Mesendoderm (in vitro differentiated cells): ENCODE measurements at regions not wholly inside any gene's neighbourhood (a gene's known extent, or its start where the extent isn't known, plus 50 kb on each side); places are given as distances from the start of the nearest gene placed in this dataset.

ENCODE experiments used
- DNase-seq: peaks from one replicate; pipeline ENCODE4 v3.0.0; 2013
- H2AK5ac ChIP-seq: 2 replicates; pipeline ENCODE4 v1.6.1; 2013; ENCODE audit warnings: low read length, inconsistent platforms
- H2BK120ac ChIP-seq: 2 replicates; pipeline ENCODE4 v1.6.1; 2013; ENCODE audit warnings: low read depth, mild to moderate bottlenecking, low read length, moderate library complexity, mixed read lengths
- H2BK15ac ChIP-seq: replicated peaks from 2 replicates; pipeline ENCODE4 v1.6.1; 2013; ENCODE audit warnings: low read depth, mild to moderate bottlenecking, moderate library complexity
- H2BK5ac ChIP-seq: 2 replicates; pipeline ENCODE4 v1.6.1; 2013; ENCODE audit warnings: low read length, inconsistent platforms
- H3K18ac ChIP-seq: 2 replicates; pipeline ENCODE4 v1.6.1; 2013; ENCODE audit warnings: mild to moderate bottlenecking, low read length, mixed read lengths
- H3K23ac ChIP-seq: one replicate; pipeline ENCODE4 v1.6.1; 2013; ENCODE audit warnings: low read length
- H3K27ac ChIP-seq: 2 replicates; pipeline ENCODE4 v1.5.1; 2013; ENCODE audit warnings: low read depth, mild to moderate bottlenecking, inconsistent platforms, low read length, moderate library complexity
- H3K27me3 ChIP-seq: 2 replicates; pipeline ENCODE4 v1.6.1; 2013; ENCODE audit warnings: low read length, control low read depth, mild to moderate bottlenecking, inconsistent platforms; ENCODE audit not compliant: insufficient read depth, poor library complexity
- H3K36me3 ChIP-seq: 2 replicates; pipeline ENCODE4 v1.6.1; 2013; ENCODE audit warnings: low read length, inconsistent platforms; ENCODE audit not compliant: control insufficient read depth, insufficient read depth
- H3K4ac ChIP-seq: one replicate; pipeline ENCODE4 v1.6.1; 2013; ENCODE audit warnings: low read depth, mild to moderate bottlenecking, low read length, moderate library complexity
- H3K4me1 ChIP-seq: 2 replicates; pipeline ENCODE4 v1.6.1; 2013; ENCODE audit warnings: low read depth, low read length, inconsistent platforms; ENCODE audit not compliant: control insufficient read depth
- H3K4me2 ChIP-seq: 2 replicates; pipeline ENCODE4 v1.6.1; 2013; ENCODE audit warnings: low read length
- H3K4me3 ChIP-seq: 2 replicates; pipeline ENCODE4 v1.5.1; 2013; ENCODE audit warnings: mild to moderate bottlenecking, low read length
- H3K56ac ChIP-seq: one replicate; pipeline ENCODE4 v1.6.1; 2013; ENCODE audit warnings: low read length
- H3K79me1 ChIP-seq: 2 replicates; pipeline ENCODE4 v1.6.1; 2013; ENCODE audit warnings: low read length, inconsistent platforms
- H3K79me2 ChIP-seq: 2 replicates; pipeline ENCODE4 v1.6.1; 2013; ENCODE audit warnings: mild to moderate bottlenecking, low read length; ENCODE audit not compliant: control insufficient read depth, insufficient read depth
- H3K9ac ChIP-seq: 2 replicates; pipeline ENCODE4 v1.6.1; 2013; ENCODE audit warnings: low read length, inconsistent platforms
- H4K5ac ChIP-seq: one replicate; pipeline ENCODE4 v1.6.1; 2013; ENCODE audit warnings: low read length
- H4K8ac ChIP-seq: one replicate; pipeline ENCODE4 v1.6.1; 2013; ENCODE audit warnings: low read depth, mild to moderate bottlenecking, control low read depth, low read length, moderate library complexity
- WGBS: extraction: QIAGEN DNeasy Blood & Tissue Kit; methylation state at CpG from one replicate; pipeline ENCODE4 v1.1.7; 2013; ENCODE audit warnings: low lambda C conversion rate, missing lambda C conversion rate; ENCODE audit not compliant: insufficient coverage; ENCODE audit errors: extremely low coverage; 5-methylcytosine and 5-hydroxymethylcytosine counted together

DNA sequence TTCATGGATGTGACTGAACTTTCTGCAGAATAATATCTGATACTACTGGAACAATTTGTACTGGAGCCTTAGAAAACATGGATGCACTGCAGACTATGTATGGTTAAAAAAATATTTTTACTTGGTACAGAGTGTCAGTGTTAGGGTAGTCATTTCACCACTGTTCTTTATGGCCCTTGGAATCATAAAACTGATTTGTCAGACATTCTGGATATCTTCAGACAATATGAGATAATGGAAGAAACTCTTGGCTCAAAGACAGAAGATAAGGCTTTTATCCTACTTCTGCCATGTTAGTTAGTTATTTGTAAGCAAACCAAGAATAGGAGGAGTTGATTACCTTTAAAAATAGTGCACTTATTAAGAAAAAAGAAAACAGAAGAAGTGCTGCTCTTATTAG lies 209.4 kb downstream of the LRIG3 start:
- Histone ChIP-seq H2BK5ac (no peak overlapping the region), H3K36me3 (no peaks in the 10 kb centered on the region), H3K79me1 (no peaks in the 10 kb centered on the region), H3K4me1 (no peaks in the 10 kb centered on the region), H2BK120ac (no peak overlapping the region), H3K56ac (no peak overlapping the region), H4K8ac (no peak overlapping the region), H2AK5ac (no peak overlapping the region), H3K9ac (no peak overlapping the region), H3K18ac (no peak overlapping the region), H3K27ac (no peak overlapping the region), H3K79me2 (no peaks in the 10 kb centered on the region), H3K4ac (no peak overlapping the region), H3K23ac (no peak overlapping the region), H3K27me3 (no peaks in the 10 kb centered on the region), H2BK15ac (no peak overlapping the region), H4K5ac (no peak overlapping the region), H3K4me2 (no peak overlapping the region), H3K4me3 (no peak overlapping the region)
- no peak for DNase-seq

DNA sequence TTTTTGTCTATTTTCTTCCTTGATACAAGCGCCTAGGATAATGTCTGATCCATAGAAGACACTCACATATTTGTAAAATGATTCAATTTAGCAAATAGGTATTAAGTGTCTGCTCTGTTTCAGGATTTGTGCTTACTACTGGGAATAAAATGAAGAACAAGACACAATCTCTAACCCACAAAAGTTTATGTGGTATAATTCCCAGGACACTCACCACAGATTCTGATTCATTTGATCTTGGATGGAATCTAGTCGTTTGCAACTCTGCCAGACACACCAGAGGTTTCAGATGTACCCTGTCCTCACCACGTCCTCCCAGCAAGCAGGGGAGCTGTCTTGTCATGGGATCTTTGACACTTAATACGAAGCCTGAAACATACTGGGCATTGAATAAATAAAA lies 208.3 kb downstream of the LRIG3 start:
- Histone ChIP-seq H4K8ac (no peak overlapping the region), H3K4me3 (no peak overlapping the region), H3K27me3 (no peaks in the 10 kb centered on the region), H3K56ac (no peak overlapping the region), H2AK5ac (no peak overlapping the region), H3K36me3 (no peaks in the 10 kb centered on the region), H3K23ac (no peak overlapping the region), H3K27ac (no peak overlapping the region), H2BK15ac (no peak overlapping the region), H3K4me2 (no peak overlapping the region), H3K9ac (no peak overlapping the region), H3K79me2 (no peaks in the 10 kb centered on the region), H2BK5ac (no peak overlapping the region), H3K18ac (no peak overlapping the region), H4K5ac (no peak overlapping the region), H3K4ac (no peak overlapping the region), H3K79me1 (no peaks in the 10 kb centered on the region), H3K4me1 (no peaks in the 10 kb centered on the region), H2BK120ac (no peak overlapping the region)
- no CpG with 5 or more reads among the region's 4 CpGs for WGBS
- DNase-seq, result no peak

DNA sequence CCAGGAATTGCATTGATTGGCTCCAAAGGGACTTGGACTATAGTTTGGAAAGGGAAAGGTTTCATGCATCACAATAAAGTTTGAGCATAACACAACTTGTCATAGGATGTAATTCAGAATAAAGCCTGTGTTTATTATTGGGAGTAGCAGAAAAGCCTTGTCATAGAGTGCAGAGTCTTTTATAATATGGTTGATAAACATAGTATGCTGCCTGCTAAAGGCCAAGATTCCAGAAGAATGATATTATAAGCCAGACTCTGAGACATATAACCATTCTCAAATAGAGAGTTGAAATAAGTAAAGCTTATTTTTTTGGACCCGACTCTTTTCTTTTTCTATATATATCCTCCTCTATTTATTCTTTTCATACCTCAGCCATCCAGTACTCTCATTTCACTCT lies 207.3 kb downstream of the LRIG3 start:
- no peak for DNase-seq
- H3K9ac ChIP-seq, result no peak overlapping the region
- WGBS, result no CpG with 5 or more reads among the region's 1 CpG
- no peak overlapping the region for H3K56ac ChIP-seq
- H3K18ac ChIP-seq, result no peak overlapping the region
- H3K4me3 ChIP-seq, result no peak overlapping the region
- H3K79me2 ChIP-seq, result no peaks in the 10 kb centered on the region
- no peak overlapping the region for H3K27ac ChIP-seq
- H4K5ac ChIP-seq, result no peak overlapping the region
- no peak overlapping the region for H3K4me2 ChIP-seq
- no peak overlapping the region for H2BK5ac ChIP-seq
- no peaks in the 10 kb centered on the region for H3K4me1 ChIP-seq
- no peak overlapping the region for H4K8ac ChIP-seq
- H3K27me3 ChIP-seq, result no peaks in the 10 kb centered on the region
- H3K4ac ChIP-seq, result no peak overlapping the region
- H2AK5ac ChIP-seq, result no peak overlapping the region
- H2BK15ac ChIP-seq, result no peak overlapping the region
- no peak overlapping the region for H2BK120ac ChIP-seq
- no peak overlapping the region for H3K23ac ChIP-seq
- no peaks in the 10 kb centered on the region for H3K36me3 ChIP-seq
- H3K79me1 ChIP-seq, result no peaks in the 10 kb centered on the region

GRCh38 chr12:58719161-58719560 lies 201.1 kb downstream of the LRIG3 start:
- H3K56ac ChIP-seq, result no peak overlapping the region

GRCh38 chr12:58720421-58720820 lies 199.9 kb downstream of the LRIG3 start:
- Histone ChIP-seq H3K18ac (no peak overlapping the region), H3K23ac (no peak overlapping the region), H3K9ac (no peak overlapping the region), H3K56ac (no peak overlapping the region), H4K8ac (no peak overlapping the region), H3K27ac (no peak overlapping the region), H3K79me1 (no peaks in the 10 kb centered on the region), H3K27me3 (no peaks in the 10 kb centered on the region), H2BK15ac (no peak overlapping the region), H2AK5ac (no peak overlapping the region), H2BK120ac (no peak overlapping the region), H3K4me1 (no peaks in the 10 kb centered on the region), H3K4me2 (no peak overlapping the region), H4K5ac (no peak overlapping the region), H2BK5ac (no peak overlapping the region), H3K36me3 (no peaks in the 10 kb centered on the region), H3K4ac (no peak overlapping the region), H3K4me3 (no peak overlapping the region), H3K79me2 (no peaks in the 10 kb centered on the region)
- no peak for DNase-seq

More at GRCh38 chr12:58719161-58719560, 201.1 kb downstream of the LRIG3 start:
- Histone ChIP-seq H3K79me2 (no peaks in the 10 kb centered on the region), H2BK5ac (no peak overlapping the region), H3K4me2 (no peak overlapping the region), H3K18ac (no peak overlapping the region), H2BK15ac (no peak overlapping the region), H2AK5ac (no peak overlapping the region), H3K27me3 (no peaks in the 10 kb centered on the region), H3K4me1 (no peaks in the 10 kb centered on the region), H3K9ac (no peak overlapping the region), H2BK120ac (no peak overlapping the region), H3K36me3 (no peaks in the 10 kb centered on the region), H4K5ac (no peak overlapping the region), H4K8ac (no peak overlapping the region), H3K23ac (no peak overlapping the region), H3K4ac (no peak overlapping the region), H3K79me1 (no peaks in the 10 kb centered on the region), H3K4me3 (no peak overlapping the region), H3K27ac (no peak overlapping the region)
- no CpG with 5 or more reads among the region's 1 CpG for WGBS
- DNase-seq, result no peak

DNA sequence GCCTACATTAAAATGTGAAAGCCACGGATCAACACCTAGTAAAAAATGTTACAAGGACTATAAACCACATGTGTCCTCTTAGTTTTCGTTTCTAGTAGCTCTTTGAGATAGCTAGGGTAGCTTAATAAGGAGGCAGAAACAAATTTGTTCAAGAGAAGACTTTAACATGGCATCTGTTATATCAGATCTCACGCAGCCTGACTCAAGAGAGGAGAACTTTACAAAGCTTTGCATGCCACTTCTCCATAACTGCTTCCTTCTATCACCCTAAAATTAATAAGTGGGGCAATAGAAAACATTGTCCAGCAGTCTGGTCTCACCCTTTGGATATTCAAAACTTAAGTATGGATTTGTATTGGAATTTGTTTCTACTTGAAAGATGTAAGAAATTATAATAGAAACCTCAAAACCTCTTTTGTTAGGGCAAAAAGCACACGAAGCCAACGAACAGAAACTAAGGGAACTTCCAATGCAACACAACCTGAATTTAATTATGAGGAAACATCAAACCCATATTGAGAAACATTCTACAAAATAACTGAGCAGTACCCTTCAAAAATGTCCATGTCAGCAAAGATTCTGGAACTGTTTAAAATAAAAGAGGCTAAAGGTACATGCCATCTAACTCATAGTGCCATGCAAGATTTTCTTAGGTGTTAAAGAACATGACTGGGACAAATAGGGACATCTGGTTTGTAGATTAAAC lies 194.8 kb downstream of the LRIG3 start:
- Histone ChIP-seq H3K56ac (no peak overlapping the region), H3K9ac (no peak overlapping the region), H2BK15ac (no peak overlapping the region), H3K27ac (no peak overlapping the region), H3K4me1 (no peaks in the 10 kb centered on the region), H3K4me3 (no peak overlapping the region), H3K27me3 (no peaks in the 10 kb centered on the region), H3K23ac (no peak overlapping the region), H4K5ac (no peak overlapping the region), H2AK5ac (no peak overlapping the region), H2BK120ac (no peak overlapping the region), H3K4ac (no peak overlapping the region), H3K79me1 (no peaks in the 10 kb centered on the region), H3K4me2 (no peak overlapping the region), H2BK5ac (no peak overlapping the region), H3K18ac (no peak overlapping the region), H4K8ac (no peak overlapping the region), H3K79me2 (no peaks in the 10 kb centered on the region), H3K36me3 (no peaks in the 10 kb centered on the region)
- no CpG with 5 or more reads among the region's 5 CpGs for WGBS
- no peak for DNase-seq
